PC-9 (cell line): ENCODE measurements at regions not wholly inside any gene's neighbourhood (a gene's known extent, or its start where the extent isn't known, plus 50 kb on each side); places are given as distances from the start of the nearest gene placed in this dataset.

Source experiments
- CTCF ChIP-seq: fragments of 200-600 bp; sonication (generic); conservative IDR thresholded peaks from 2 replicates; pipeline ENCODE4 v1.6.1; 2017; ENCODE audit warnings: mixed run types, antibody characterized with exemption, mild to moderate bottlenecking, moderate library complexity
- EZH2 ChIP-seq: fragments of 200-600 bp; sonication (generic); IDR thresholded peaks from 2 replicates; pipeline ENCODE4 v1.8.0; 2017; ENCODE audit warnings: antibody characterized with exemption, low read depth

GRCh38 chr11:131193031-131193501, 177.3 kb upstream of the NTM start:
- TF ChIP-seq CTCF = no peak
- no peak for TF ChIP-seq EZH2
